NCI-H187 (cell line): ENCODE measurements at regions not wholly inside any gene's neighbourhood (a gene's known extent, or its start where the extent isn't known, plus 50 kb on each side); places are given as distances from the start of the nearest gene placed in this dataset.

Experiments
- DNase-seq, 2 experiments: peaks; one replicate each; lab custom pipeline; 2025; lab: John Stamatoyannopoulos, UW

DNA sequence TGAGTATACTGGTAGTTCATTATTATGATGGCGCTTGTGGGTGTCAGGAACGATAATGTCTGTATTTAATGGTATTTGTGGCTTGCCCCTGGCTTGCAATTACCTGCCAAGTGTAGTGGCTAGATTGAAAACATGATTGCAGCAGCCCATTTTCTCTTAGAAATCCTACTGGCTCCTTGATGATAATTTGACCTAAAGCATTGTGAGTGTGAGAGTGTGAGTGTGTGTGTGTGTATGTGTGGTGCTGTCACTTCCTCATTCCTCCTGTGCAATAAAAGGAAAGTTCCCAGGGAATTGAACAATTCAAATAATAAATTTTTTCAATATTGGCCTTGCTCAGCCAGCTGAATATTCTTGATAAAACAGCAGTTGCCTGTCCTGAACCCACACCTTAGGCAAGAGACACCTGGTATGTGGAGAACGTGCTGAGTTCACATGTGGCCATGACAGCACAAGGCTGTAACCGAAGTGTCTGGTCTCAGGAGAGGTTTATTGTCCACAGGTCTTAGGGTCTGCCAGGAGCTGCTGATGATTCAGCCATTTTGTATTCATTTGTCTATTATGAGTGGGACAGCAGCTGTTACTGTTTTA is 193.3 kb downstream of the CD47 start:
- DNase-seq: no peak

DNA sequence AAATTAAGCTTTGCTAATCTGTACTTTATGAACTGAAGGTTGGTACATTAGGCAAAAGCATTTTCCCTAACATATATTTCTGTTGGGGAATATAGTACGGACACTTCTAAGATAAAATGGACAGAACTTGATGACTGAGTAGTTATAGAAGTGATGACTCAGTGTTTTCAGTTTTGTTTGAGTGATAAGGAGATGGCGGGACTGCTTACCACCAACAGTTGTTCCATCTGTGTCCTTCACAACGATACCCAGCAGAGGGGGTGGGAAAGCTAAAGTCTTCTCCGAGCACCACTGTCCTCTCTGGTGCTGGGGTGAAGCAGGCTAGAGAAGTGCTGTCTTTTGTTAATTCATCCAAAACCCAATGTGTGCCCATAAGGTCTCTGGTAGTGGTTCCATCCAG is 195.8 kb downstream of the CD47 start:
- DNase-seq: no peak

DNA sequence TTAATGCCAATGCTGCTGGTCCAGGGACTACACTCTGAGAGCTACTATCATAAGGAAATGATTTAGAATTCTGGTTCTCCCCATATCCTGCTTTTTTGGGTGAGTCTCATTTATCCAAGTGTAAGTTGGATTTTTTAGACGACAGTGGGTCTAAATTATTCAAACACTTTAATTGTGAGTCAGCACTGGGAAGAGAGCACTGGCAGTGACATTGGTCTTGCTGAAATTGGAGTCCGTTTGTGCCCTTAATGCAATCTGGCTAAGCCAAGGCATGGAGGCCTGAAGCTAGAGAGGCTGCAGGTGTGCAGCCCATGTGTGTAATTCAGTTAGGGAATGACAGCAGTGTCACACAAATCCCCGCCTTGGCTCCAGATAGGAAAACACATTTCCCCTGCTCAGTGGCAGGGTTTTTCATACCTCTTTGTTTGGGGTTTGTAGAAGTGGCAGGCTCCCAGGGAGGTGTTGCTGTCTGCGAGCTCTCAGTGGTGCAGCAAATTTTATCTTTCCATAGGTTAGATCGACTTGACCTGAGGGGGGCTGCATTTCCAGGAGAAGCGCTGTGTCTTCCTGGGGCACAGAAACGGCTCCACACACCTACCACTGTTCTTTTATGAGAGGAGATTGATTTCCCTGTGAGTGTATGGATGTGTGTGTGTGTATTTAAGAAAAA is 197.7 kb downstream of the CD47 start:
- DNase-seq: no peak

- DNase-seq: peak in 1 of 2 experiments; percentile 27
These were observed 205.9 kb downstream of the CD47 start for GRCh38 chr3:107884719-107885460.

- no peak for DNase-seq
These were observed 206.8 kb downstream of the CD47 start for GRCh38 chr3:107884028-107884427.

GRCh38 chr3:107882881-107883280 is 207.9 kb downstream of the CD47 start:
- DNase-seq: no peak

DNA sequence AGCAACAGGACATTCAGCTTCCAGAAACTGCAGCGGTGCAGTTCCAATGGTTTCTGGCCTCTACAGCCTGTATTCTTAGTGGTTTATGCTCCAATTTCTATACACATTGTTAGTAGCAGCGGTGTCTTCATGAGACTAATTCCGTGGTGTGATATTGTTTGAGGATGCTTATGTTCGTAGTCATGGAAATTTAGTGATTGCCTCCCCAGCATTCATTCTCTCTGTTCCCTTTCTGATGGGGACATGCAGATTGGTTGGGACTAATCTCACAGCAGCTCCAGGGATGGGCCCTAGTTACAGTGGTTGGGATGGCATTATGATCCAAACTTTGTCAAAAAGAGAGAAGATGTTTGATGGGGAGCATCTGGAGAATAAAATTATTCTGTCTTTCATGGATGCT is 208.6 kb downstream of the CD47 start:
- no peak for DNase-seq

- no peak for DNase-seq
These were observed 209.3 kb downstream of the CD47 start for GRCh38 chr3:107881509-107881908.

GRCh38 chr3:107880702-107881101 is 210.1 kb downstream of the CD47 start:
- DNase-seq: no peak

- DNase-seq: no peak
These were observed 212.9 kb downstream of the CD47 start for GRCh38 chr3:107877936-107878335.

DNA sequence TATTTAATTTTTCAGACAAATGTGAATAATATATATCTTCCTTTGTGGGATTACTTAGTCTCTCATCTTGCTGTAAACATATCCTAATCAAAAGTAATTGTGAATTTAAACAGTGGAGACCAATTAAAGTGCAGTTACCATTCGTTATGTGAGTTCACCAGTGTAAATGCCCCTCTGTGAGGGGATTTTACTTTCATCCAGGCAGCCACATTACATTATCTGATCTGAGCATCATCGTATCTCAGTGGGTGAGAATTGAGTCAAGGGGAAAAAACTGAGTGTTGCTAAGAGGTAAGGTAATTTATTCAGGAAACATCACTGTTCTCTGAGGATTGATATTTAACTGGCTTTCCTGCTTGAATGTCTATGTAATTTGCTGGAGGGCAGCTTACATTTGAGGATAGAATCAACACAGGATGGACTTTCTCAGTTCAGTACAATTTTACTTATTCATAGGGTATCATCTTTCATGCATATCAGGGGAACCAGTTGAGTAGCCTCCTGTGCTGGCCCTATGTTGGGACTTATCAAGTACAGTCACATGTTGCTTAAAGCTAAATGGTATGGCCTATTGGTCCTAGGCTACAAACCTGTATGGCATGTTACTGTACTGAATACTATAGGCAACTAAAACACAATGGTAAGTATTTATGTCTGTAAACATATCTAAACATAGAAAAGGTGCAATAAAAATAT is 219.7 kb downstream of the CD47 start:
- DNase-seq: no peak

GRCh38 chr3:107870096-107870495 is 220.7 kb downstream of the CD47 start:
- DNase-seq: no peak

DNA sequence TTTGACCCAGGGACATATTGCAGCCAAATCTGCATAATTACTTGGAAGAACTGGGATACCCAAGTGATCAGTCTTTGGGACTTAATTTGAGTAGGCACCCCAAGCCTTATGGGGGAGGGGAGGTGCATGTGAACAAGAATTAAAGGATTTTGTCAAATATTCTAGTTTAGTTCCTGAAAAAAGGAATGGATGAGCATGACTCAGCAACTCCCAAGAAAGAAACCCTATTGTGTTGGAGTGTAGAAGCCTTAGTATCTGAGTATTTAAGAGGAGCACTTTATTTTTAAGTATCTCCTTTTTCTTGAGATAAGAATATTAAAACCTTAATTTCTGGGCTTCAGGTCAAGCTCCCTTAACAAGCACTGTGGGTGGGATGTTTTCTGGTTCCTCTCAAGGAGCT is 222.4 kb downstream of the CD47 start:
- DNase-seq: no peak

DNA sequence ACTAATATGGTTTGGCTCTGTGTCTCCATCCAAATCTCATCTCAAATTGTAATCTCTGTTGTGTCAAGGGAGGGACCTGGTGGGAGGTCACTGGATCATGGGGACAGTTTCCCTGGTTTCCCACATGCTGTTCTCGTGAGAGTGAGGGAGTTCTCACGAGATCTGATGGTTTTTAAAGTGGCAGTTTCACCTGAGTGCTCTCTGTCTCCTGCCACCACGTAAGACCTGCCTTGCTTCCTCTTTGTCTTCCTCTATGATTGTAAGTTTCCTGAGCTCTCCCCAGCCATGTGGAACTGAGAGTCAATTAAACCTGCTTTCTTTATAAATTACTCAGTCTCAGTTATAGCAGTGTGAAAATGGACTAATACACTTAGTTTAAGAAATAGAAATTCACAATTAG is 228.9 kb downstream of the CD47 start:
- DNase-seq: no peak

DNA sequence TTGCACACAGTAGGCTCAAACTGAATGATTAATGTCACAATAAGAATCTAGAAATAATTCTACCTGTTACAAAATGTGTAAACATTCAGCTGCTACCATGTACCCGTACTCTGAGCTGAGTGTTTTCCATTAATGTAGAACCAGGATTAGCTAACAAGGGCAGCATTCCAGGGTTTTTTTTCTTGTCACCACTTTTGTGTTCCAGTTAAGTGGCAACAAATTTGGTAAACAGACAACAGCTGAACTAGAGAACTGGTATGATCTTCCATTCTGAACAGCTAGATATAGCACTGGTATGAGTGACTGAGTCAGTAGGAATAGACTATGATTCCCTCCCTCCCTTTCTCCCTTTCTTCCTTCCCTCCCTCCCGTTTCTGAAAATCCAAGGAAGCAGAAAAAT is 229.4 kb downstream of the CD47 start:
- DNase-seq: no peak
